SU-DHL-6 (cell line): ENCODE measurements at regions not wholly inside any gene's neighbourhood (a gene's known extent, or its start where the extent isn't known, plus 50 kb on each side); places are given as distances from the start of the nearest gene placed in this dataset.

Source experiments
- EZH2phosphoT487 ChIP-seq: fragments of 200-600 bp; sonication (generic), shearing (Covaris generic); conservative IDR thresholded peaks from 2 replicates; pipeline ENCODE4 v1.6.1; 2018; ENCODE audit warnings: mild to moderate bottlenecking, antibody characterized with exemption, low read length, moderate library complexity, mixed read lengths
- TF ChIP-seq, protein P1 (sequence below): fragments of 200-600 bp; sonication (generic); IDR thresholded peaks from one replicate; pipeline ENCODE4 v1.5.1; 2017; ENCODE audit warnings: antibody characterized with exemption, mild to moderate bottlenecking, low read length, moderate library complexity; ENCODE audit not compliant: insufficient read depth, poor library complexity, severe bottlenecking

DNA sequence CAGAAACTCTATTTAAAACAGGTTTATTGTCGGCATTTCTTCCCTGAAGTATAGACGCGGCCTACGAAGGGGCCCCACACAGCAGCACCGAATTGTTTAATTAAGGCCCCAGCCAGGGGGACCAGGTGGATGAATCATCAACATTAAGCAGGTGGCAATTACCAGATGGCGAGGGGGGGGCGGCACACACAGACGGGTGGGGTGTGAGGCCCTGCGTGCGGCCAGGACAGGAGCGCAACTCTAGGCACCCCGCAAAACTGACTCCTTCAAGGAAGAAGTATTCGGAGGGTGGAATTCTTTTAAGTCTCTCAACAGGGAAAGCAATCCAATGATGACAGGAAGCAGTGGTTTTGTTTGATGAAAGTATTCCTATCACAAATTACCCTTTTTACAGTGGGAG, 830.4 kb downstream of the GALR1 start:
- TF ChIP-seq, protein P1, sequence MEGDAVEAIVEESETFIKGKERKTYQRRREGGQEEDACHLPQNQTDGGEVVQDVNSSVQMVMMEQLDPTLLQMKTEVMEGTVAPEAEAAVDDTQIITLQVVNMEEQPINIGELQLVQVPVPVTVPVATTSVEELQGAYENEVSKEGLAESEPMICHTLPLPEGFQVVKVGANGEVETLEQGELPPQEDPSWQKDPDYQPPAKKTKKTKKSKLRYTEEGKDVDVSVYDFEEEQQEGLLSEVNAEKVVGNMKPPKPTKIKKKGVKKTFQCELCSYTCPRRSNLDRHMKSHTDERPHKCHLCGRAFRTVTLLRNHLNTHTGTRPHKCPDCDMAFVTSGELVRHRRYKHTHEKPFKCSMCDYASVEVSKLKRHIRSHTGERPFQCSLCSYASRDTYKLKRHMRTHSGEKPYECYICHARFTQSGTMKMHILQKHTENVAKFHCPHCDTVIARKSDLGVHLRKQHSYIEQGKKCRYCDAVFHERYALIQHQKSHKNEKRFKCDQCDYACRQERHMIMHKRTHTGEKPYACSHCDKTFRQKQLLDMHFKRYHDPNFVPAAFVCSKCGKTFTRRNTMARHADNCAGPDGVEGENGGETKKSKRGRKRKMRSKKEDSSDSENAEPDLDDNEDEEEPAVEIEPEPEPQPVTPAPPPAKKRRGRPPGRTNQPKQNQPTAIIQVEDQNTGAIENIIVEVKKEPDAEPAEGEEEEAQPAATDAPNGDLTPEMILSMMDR: no peak
- TF ChIP-seq EZH2phosphoT487: no peak
